GM19035 (cell line): ENCODE measurements at regions not wholly inside any gene's neighbourhood (a gene's known extent, or its start where the extent isn't known, plus 50 kb on each side); places are given as distances from the start of the nearest gene placed in this dataset.
"Not testable (repeated sequence)": the region's sequence is repeated elsewhere in the genome, so short reads cannot be mapped to it uniquely, and the experiment has no call there.

Experiments used
- ATAC-seq: cut with Tn5 transposase; IDR thresholded peaks from one replicate; pipeline ENCODE4 v1.9.1; 2021; ENCODE audit not compliant: unreplicated experiment

DNA sequence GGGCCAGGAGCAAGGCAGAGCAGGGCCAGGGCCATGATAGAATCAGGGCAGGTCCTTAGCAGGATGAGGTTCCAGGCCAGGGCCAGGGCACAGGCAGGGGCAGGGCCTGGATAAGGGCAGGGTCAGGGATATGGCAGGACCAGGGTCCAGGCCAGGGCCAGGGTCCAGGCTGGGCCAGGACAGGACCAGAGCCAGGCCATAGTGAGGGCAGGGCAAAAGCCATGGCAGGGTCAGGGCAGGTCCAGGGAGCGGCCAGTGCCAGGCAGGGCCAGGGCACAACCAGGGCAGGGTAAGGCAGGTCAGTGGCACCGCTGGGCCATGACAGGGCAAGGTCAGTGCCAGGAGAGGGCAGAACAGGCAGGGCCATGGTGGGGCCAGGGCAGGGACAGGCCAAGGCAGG lies 152.2 kb downstream of the LIPI start:
- no peak for ATAC-seq

DNA sequence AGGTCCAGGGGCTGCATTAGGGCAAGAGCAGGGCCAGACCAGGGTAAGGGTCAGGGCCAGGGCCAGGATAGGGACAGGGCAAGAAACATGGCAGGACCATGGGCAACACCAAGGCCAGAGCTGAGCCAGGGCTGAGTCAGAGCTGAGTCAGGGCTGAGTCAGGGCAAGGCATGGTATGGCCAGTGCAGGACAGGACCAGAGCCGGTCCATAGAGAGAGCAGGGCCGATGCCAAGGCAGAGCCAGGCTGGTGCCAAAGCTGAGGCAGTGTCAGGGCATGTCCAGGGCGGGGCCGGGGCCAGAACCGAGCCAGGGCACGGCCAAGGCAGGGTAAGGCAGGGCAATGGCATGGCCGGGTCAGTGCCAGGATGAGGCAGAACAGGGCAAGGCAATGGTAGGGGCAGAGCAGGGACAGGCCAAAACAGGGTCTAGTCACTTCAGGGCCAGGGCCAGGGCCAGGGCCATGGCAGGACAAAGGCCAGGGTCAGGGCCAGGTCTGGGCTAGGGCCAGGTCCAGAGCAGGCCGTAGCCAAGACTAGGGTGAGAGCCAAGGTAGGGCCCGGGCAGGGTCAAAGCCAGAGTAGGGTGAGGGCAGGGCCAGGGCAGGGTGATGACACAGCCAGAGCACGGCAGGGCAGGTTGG lies 152.8 kb downstream of the LIPI start:
- ATAC-seq = not testable (repeated sequence)

DNA sequence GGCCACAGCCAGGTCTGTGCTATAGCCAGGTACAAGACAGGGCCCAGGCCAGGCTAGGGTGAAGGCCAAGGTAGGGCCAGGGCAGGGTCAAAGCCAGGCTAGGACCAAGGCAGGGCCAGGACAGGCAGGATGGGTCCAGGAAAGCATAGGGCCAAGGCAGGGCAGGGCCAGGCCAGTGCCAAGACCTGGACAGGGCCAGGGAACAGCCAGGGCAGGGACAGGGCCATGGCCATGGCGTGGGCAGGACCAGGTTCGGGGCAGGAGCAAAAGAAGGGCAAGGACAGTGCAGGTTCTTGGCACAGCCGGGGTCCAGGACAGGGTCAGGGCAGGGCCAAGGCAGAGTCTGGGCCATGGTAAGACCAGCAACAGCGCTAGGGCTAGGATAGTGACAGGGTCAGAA lies 153.4 kb downstream of the LIPI start:
- ATAC-seq = no peak

DNA sequence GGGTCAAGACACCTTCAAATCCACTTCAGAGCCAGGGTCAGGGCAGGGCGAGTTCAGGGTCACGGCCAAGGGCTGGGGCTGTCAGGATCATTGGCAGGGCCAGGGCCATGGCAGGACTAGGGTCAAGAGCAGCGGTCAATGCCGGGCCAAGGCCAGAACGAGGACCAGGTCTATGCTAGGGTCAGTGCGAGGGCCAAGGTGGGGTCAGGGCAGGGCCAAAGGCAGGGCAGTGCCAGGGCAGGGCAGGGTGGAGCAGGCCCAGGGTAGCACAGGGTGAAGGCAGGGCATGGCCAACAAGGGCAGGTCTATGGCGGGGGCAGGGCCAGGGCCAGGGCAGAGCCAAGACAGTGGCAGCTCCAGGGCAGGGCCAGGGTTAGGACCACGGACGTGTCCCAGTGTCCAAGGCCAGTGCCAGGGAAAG lies 154.0 kb downstream of the LIPI start:
- no peak for ATAC-seq

DNA sequence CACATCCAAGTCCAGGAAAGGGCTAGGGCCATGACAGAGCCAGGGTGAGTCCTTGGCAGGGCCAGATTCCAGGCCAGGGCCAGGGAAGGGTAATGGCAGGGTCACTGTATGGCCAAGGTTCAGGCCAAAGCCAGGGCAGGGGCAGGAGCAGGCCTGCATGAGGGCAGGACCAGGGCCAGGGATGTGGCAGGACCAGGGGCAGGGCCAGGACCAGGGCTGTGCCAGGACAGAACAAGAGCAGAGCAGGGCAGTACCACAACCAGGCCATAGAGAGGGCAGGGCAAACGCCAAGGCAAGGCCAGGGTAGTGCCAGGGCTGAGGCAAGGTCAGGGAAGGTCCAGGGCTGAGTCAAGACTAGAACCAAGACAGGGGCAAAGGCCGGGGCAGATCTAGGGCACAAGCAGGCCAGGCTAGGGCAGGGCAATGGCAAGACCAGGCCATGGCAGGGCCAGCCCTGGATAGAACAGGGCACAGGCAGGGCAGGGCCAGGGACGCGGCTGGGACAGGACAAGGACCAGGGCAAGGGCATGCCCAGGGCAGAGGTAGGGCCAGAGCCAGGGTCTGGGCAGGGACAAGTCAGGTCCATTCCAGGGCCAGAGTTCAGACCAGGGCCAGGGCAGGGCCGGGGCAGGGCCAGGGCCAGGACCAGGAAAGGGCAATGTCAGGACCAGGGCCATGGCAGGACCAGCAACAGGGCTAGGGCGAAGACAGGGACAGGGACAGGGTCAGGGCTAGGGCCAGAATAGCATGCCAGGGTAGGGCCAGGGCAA lies 154.8 kb downstream of the LIPI start:
- not testable (repeated sequence) for ATAC-seq

DNA sequence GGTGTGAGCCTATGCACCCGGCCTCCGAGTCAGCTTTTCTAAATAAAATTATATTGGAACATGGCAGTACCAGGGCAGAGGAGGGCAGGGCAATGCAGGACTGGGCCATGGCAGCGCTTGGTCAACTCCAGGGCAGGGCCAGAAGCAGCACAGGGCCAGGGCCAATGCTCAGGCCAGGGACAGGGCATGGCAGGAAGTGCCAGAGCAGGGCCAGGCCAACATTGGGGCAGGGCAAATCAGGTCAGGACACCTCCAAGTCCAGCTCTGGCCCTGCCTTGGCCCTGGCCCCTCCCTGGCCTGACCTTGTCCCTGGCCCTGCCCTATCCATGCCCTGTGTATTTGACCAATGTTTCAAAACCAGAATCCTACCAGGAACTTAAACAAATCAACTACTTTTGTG lies 156.1 kb downstream of the LIPI start:
- ATAC-seq = no peak

DNA sequence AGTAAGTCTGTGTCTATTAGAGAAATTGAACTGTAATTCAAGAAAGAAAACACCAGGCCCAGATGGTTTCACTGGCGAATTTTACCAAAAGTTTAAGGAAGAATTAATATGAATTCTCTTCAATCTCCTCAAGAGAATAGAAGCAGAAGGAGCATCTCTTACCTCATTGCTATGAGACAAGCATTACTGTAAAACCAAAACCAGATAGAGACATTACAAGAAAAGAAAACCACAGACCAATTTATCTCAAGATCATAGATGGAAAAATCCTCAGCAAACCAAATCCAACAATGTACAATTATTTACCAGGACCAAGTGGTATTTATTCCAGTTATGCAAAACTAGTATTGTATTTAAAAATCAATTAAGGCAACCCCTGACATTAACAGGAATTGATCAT lies 160.6 kb downstream of the LIPI start:
- no peak for ATAC-seq

DNA sequence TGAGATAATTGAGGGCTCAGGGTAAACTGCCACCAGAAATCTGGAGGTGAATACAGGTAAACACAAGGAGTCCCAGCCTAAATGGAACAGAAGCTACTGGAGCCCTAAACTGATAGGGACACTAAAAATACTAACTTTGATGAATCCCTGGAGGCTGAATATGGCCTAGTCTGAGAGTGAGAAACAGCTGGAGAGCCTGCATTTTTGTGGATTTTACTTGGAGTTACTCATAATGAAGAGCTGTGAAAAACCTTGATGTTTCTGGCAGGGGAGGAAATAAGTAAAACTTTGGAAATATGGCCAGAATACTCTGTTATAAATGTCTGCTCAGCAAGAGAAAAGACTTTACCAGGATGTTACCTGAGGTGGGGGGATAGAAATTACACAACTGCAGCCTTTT lies 164.4 kb downstream of the LIPI start:
- ATAC-seq = no peak

DNA sequence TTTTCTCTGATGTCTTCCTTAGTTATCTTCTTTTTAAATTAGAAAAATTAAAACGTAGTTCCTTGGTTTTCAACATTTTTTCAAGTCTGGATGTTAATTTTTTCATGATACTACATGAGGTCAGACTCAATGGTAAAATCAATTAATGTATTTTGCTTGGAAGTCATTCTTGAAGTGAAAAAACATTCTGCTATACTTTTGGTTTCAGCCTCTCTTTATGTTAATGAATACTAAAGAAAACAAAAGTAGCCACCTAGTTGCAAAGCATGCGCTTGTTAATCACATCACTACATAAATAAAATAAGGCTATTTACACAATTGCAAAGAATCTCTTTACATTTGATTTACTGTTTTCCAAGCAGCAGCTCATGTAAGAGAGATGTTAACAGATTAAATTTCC lies 170.4 kb downstream of the LIPI start:
- ATAC-seq = no peak

DNA sequence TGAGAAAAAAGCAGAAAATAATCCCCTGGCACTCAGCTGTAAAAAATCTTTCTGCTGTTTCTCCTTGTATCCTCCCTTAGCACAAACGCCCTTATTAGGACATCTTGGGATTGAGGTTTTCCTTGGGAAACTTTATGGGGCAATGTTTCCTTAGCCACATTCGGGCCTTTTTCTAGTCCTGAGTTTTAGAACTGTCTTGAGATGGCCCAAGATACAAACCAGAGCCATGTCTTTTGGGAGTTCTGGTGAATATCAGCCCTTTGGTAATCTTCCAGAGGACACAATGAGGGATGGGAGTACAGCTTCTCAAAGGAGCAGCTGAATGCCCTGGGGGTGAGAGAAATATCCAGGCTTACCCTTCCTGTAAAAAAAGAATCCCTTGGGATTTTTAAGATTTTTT lies 182.1 kb downstream of the LIPI start:
- not testable (repeated sequence) for ATAC-seq

DNA sequence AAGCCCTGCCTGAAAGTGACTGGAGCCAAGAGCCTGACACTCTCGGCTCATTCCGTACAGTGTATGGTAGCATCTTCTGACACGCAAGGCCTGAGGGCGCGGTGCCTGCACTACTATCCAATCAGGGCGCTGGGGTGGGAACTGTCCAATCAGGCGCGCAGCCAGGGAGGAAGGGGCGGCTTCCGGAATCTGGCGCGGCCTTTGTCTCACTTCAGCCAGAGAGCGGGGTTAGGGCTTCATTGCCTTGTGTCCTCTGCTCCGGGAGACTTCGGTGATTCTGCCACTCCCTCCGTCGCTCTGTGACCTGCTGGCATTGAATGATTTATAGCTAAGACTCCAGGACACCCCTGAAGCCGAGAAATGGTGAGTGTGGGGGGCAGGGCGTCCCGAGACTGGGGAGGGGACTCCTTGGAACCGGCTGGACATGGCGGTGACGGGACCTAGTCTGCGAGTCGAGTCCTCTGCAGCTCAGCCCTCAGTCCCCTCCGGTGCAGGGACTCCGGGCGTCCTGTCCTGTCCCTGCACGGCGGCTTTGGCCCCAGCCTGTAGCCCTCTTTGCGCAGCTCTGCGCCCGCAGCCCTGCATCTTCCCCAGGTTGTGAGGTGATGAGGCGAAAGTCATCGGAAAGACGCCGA lies 183.4 kb downstream of the LIPI start:
- peak; percentile 100 for ATAC-seq

DNA sequence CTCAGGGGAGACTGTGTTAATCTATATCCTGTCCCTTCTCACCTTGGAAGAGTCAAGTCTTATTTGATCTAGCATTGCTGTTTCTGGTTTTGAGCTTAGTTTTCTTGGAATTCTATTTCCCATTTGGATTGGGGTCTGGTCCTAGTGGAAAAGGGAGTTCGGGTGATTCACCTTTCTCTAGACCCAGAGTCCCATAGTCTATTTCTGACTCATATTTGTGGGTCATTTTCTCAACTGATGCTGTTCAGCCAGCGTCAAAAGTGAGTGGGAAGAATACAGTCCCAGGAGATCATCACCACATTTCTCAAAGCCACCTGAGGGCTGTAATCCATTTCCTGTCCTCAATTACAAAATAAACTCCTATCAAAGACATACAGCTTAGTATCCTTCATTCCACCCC lies 190.6 kb downstream of the LIPI start:
- not testable (repeated sequence) for ATAC-seq

DNA sequence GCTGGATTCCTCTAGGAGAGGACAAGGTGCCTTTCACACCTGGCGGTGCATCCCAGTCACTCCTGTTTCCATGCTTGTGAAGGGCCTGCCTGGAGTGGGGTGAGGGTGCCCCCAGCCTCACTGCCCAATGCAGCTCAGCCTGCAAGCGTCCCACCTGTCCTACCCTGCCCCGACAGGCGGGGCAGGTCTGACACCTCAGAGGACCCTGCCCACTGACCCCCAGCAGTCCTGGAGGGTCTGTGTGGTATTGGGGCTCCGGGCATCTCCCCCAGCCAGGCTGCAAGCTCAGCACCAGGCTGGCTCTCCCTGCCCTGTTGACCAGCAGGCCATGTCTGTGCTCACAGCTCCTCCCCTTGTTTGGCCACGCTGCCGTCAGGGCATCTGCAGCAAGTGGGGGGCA lies 194.9 kb downstream of the LIPI start:
- not testable (repeated sequence) for ATAC-seq

DNA sequence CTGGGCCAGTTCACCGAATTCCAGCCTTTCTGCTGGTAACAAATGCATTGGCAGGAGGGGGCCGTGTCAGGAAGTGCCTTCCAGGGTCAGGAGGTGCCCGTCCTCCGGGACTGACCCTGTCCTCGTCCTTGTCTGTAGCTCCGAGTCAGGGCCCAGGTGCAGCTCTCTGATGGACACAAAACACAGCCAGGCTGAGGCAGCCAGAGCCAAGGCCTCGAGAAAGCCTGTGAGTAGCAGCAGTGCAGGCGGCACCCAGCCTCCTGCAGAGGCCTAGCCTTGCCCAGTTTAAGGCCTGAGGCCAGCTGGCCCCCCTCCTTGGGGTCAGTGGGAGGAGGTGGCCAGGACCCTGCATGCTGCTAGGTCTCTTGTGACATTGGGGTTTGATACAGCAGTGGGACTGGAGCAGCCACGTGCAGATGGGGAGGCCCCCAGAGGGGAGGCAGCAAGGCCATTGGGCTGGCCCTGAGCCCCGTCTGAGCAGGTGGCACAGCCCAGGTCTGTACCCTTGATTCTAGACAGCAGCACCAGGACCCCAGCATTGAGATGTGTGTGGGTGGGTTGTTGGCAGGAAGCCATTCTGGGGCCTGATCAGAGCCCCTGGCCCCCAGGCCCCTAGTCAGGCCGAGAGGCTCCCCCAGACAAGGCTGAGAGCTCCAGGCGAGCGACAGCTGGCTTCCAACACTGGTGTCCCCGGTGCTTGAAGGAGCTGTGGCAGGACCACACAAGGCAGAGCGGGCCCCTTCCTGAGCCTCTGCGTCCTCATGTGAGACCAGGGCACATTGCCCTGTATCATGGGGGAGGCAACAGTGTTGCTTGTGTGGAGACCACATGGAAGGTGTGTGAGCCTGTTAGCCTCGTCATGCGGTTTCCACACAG lies 196.9 kb downstream of the LIPI start:
- not testable (repeated sequence) for ATAC-seq

DNA sequence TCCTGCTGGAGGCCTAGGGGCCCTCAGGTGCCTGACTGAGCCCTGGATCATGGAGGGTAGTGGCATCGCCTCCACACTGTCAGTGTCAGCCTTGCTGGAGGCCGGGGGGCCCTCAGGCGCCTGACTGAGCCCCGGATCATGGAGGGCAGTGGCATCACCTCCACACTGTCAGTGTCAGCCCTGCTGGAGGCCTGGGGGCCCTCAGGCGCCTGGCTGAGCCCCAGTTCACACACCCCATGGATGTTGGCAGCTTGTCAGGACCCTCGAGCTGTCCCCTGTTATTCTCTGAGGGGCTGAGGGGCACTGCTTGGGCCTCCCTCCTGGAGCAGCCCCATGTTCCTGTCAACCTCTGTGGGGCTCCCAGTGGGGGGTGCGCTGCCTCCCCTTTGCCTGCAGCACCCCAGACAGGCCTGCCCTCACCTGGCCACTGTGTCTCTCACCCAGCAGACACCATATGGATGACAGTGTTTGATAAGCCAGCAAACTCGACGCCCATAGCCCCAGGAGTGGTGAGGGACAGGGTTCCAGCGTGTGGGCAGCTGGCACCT lies 197.6 kb downstream of the LIPI start:
- no peak for ATAC-seq

DNA sequence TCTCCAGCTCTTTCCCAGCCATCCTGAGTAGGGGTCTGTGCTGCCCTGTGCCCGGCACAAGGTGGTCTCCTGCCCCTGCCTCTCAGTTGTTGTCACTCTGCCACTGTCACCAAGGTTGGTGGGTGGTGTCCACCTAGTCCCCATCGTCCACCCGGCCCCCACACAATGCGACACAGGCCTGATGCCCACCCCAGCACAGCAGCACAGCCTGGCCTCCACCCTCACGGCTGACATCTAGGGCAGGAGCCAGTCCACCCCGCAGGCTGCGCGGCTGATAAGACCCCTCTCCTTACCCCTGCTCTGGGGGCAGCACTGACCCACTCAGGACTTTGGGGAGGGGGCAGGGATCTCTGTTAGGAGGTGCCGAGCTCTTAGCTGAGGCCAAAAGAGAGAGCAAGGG lies 198.3 kb downstream of the LIPI start:
- no peak for ATAC-seq

DNA sequence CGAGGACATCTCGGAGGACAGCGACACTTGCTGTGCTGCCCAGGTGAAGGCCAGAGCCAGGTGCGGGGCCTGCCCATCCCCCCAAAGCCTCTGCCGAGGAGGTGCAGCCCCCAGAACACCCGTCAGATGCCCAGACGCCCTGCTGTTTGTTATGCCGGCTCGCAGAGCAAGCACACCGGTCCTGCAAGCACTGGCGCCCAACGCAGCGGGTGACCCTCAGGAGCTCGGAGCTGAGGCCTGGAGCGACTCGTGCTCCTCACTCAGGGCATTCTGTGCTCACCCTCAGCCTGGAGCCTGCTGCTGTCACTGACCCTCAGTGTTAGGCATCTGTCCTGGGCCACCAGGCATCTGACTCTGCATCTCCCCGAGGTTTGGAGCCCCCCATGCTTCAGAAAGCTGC lies 199.0 kb downstream of the LIPI start:
- ATAC-seq = not testable (repeated sequence)

DNA sequence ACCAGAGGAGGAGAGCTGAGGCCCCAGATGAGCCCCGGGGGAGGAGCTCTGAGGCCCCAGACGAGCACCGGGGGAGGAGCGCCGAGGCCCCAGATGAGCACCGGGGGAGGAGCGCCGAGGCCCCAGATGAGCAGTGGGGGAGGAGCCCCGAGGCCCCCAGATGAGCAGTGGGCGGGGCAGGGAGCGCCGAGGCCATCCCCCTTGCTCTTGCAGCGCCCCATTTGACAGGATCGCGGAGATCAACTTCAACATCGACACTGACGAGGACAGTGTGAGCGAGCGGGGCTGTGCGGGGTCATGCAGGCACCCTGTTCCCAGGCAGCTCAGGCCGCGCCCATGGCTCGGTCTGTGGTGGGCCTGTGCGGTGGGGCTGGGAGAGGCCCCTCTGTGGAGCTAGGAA lies 199.6 kb downstream of the LIPI start:
- ATAC-seq = not testable (repeated sequence)

DNA sequence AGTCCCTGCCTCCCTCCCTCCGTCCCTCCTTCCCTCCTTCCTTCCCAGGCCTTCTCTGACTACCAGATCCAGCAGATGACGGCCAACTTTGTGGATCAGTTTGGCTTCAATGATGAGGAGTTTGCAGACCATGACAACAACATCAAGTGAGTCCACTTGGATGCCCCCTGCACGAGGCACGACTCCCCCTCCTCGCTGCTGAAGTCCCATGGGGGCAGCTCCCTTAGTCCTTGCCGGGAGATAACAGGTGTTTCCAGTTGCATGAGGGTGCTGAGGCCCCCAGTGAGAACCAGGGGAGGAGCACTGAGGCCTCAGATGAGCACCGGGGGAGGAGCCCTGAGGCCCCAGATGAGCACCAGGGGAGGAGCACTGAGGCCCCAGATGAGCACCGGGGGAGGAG lies 200.0 kb downstream of the LIPI start:
- ATAC-seq = no peak

DNA sequence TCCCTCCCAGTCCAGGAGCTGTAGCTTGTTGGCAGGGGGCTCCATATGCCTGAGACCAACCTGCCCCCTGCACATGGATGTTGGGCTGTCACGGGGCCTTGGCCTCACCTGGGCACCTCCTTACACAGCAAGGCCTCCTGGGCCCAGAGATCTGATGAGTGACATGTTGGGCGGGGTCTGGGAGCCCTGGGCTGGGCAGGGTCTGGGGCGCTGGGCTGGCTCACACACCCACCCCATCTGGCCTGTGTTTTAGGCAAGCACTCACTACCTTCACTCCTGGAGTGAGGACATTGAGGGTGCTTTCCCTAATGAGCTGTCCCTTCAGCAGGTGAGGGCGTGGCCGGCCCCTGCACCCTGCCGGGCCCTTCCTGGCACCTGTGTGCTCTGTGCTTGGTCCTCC lies 200.8 kb downstream of the LIPI start:
- ATAC-seq = not testable (repeated sequence)
